ENCODE measurements at regions not wholly inside any gene's neighbourhood (a gene's known extent, or its start where the extent isn't known, plus 50 kb on each side); places are given as distances from the start of the nearest gene placed in this dataset.
"Not testable (repeated sequence)": the region's sequence is repeated elsewhere in the genome, so short reads cannot be mapped to it uniquely, and the experiment has no call there.

DNA sequence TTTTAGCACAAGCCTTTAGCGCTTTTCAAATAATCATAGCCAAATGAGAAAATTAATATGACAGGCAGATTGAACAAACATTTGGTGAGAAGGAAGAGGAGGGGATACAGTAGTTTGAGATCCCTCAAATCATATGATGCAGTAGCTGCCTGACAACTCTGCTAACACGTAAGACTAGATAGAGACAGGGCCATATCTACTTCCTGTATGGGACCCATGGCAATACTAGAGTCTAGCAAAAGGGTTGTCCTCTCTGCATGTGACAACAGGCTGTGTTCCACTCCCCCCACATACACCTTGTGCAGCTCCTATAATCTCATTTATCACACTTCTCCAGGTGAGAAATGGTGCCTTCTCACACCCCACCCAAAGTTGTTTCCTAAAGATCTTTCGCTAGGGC, 106.3 kb upstream of the NBPF26 start:
- not testable (repeated sequence) for DNase-seq (ENCODE audit: low spot score)

DNA sequence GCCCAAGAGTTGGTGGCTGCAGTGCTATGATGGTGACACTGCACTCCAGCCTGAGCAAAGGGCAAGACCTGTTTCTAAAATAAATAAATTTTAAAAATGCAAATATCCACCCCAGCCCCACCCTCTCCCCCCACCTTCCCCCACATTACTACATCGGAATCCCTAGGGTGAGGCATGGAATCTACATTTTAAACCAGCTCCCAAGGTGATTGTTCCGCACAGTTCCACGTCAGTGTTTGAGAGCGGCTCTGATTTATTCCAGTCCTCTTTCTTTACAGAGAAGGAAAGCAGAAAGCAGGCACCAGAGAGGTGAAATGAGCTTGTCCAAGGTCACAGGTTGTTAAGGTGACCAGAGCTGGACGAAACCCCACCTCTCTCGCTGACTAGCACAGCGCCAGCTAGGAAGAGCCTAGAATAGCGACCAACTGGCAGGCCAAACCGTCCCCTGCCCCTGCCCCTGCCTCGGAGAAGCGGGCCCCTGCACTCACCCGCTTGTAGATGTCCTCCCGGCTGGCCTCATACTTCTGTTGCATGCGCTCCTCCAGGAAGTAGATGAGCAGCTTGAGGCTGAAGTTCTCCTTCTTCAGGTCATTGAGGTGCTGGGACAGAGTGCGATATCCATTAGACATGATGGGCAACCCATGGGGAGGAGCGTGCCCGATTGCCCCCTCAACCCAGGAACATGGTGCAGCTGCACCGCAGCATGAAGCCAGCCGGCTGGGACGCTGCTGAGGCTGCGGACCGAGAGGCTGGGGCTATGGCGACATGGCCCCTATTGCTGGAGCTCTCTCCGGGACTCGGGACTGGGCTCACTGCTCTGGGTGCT, 103.7 kb upstream of the NBPF26 start:
- not testable (repeated sequence) for DNase-seq (ENCODE audit: low spot score)

DNA sequence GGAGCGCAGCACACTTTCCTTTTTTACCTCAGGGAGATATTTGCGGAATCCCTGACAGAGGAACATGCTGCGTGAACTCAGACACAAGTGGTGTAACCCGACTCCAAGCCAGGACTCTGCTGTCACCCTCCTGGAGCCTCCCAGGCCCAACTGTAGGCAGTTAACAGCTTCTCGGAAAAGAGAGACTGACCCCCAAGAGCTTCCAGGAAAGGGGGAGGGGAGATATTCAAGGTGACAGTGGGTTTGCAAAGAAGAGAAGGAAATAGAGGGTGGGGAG, 103.1 kb upstream of the NBPF26 start:
- DNase-seq (ENCODE audit: low spot score) = not testable (repeated sequence)

DNA sequence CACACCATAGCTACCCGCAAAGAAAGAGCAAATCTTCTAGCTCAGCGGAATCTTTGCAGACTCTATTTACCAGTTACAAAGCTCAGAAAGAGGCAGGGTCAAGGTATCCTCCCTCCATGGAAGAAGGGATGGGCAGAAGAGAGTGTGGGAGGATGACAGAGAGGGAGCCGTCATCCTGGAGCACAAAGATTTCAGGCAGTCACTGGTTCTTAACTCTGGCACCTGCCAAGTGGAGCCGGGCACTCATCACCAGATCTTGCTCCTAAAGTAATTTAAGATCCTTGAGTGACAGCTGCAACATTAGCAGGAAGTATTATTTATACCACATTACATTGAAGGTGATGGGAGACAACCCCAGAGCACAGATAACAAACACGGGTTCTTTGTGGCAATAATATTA, 102.5 kb upstream of the NBPF26 start:
- not testable (repeated sequence) for DNase-seq (ENCODE audit: low spot score)

DNA sequence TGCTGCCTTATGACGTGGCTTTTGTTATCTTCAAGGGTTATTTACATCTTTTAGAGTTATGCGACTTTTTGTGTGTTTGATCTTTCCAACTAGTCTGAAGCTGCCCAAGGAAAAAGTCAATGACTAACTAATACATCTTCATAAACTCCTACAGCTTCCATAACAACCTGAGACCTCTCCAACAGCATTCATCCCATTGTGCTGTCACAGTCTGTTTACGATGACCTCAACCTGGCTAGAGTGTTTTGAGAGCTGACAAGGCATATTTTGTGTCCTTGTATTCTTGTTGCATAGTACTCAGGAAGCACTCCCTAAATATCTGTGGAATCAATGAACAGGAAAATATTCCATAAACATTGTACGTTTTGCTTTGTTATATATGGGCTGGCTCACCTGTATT, 100.2 kb upstream of the NBPF26 start:
- DNase-seq (ENCODE audit: low spot score) = not testable (repeated sequence)

DNA sequence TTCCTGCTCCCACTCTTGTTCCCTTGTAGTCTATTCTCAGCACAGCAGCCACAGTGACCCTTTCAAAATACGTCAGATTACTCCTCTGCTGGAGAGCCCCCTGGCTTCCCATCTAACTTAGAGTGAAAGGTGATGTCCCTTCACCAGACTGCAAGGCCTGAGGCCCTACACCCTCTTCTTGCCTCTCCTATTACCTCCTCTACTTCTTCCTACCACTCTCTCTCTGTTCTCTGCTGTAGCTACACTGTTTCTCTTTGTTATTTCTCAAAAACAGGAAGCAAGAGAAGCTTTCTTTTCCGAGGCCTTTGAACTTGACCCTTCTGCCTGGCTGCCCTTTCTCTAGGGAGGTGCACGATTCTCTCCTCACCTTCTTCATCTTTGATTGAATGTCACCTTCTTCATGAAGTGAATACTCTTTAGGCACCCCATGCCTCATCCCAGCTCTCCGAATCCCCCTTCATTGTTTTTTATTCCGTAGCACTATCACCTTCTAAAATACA, 99.1 kb upstream of the NBPF26 start:
- not testable (repeated sequence) for DNase-seq (ENCODE audit: low spot score)

DNA sequence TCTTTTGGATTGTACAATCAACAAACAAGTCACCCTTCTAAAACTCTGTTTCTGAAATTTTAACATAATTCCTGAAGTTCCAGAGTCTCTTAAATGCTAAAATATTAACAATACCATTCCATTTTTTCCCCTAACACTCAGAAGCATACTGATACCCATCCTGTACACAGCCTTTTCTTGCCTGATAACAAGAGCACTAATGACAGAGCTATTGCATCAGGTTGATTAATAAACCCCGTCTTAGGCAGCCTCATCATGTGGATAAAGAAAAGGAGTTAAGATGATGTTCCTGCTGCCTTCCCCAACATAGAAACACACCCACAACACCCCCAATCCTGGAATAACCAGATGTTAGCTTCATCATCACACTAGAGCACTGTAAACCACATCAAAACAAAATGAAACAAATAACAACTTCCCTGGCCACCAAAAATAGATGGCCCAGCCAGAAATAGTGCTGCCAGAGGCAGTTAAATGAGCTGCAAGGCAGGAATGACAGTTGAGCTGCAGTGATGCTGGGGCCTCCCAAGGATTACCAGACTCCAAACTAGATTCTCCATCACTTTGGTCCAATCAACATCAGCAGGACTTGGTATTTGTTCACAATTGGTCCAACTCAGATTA, 93.8 kb upstream of the NBPF26 start:
- not testable (repeated sequence) for DNase-seq (ENCODE audit: low spot score)

DNA sequence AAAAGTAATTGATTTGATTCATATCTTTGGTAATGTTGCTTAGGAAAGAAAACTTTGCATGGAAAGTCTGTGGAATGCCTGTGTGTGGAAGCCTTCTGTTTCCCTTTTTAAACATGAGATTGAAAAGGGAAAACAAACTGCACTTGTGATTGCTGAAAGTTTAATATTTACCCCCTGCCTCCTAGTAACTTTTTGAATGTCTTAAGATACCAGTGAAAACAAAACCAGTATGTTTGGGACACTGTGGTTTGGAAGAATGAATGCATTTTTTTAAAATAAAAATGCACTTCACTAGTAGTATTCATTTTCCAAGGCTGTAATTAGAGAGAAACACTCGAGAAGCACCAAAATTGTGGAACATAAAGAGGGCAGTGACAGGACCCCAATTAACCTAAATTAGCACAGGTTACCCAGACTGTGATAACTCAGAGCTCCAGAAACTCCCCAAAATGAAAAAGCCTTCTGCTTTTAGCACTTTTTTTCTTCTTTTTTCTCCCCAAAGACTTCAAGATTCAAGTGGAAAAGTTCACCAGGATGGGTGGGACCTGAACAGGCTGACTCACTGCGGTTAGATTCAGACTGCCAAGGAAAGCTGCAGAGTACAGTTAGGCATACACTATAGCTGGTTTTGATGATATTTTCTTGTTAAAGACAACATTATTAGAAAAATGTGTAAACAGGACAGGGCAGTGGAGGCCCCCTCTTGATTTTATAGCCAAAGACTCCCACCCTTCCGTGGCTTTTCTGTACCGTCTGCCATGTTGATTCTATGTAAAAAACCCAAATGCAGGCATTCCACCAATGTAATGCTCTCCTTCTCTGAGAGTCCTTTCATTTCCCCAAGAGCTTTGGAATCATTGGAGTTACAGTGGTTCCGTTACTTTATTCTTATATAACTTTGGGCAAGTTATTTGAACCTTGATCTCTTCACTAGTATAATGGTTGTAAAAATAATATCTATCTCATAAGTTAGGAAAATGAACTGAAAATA, 88.6 kb upstream of the NBPF26 start:
- not testable (repeated sequence) for DNase-seq (ENCODE audit: low spot score)

DNA sequence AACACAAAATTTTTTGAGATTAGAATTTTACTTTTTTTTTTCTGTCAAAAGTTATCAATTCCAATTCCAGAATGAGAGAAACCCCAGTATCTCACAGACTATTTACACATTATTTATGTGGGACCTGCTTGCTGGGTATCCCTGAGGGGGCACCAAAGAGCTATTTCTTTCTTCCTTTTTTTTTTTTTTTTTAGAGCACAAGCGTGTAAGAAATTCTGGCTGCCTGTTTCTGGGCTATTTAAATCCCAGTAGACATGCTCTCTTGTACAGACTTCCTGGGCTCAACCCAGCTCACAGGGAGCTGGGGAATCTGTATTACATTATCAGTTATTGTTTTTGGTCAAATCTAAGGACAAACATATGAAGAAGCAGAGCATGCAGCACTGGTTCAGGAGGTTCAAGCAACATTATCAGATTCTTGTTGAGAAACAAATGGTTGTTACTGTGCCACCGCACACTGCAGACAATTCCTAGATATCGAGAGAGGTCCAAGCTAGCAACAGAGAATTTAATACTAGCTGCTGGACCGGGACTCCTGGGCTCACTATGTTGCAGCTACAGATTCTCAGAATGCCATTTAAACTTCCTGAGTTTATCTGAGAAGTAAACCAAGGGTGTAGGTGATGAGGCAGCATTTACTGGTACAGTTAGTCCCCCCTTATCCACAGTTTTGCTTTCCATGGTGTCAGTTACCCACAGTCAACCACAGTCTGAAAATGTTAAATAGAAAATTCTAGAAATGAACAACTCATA, 83.3 kb upstream of the NBPF26 start:
- not testable (repeated sequence) for DNase-seq (ENCODE audit: low spot score)

DNA sequence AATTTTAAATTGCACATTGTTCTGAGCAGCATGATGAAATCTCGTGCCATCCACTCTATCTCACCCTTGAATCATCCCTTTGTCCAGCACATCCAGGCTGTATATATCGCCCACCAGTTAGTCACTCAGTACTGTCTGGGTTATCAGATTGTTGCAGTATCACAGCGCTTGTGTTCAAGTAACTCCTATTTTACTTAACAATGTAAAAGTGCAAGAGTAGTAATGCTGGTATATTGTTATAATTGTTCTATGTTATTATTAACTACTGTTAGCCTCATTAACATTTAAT, 82.8 kb upstream of the NBPF26 start:
- DNase-seq (ENCODE audit: low spot score) = not testable (repeated sequence)

DNA sequence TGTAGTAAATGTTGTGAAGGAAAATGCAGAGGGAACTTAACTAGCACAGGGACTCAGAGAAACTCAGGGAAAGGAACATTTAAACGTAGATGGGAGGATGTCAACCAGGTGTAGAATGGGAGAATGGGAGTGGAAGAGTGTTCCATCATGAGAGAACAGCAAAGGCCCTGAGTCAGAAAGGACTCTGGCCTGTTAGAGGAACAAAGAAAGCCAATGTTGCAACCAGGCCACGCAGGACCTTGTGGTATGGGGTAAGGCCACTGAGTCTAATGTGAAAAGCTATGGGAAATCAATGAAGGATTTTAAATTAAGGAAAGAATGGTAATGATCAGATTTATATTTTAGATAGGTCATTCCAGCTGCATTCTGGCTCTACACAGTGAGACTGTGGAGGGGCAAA, 76.6 kb upstream of the NBPF26 start:
- not testable (repeated sequence) for DNase-seq (ENCODE audit: low spot score)

DNA sequence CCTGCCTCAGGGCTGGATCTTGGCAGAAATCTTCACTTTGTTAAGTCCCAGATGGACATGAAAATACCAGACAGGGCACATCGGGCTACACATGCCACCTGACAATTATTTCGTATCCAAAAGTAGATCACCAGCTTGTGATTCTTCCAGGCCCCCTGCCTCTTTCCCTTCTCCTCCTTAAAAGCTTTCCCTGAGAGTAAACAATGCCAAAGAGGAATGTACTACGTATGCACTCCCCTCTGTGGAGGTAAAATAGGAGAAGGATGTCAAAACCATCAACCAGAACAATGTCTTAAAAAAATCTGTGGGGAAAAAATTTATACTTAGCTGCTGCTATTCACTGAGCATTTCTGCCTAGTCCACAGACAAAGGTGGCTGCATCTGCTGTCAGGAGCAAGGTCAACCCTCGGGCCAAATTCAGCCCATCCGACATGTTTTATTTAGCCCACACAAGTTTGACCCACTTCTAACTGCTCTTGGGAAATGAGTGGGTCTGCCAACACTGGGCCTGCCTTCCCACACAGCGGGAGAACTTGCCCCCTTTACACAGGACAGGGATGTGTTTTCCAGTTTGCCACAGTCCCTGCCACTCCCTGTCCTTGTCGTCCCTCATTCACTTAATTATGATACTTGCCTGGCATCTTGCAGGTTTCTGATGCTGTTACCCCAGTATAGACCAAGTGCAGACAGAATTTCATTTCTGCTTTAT, 74.7 kb upstream of the NBPF26 start:
- not testable (repeated sequence) for DNase-seq (ENCODE audit: low spot score)

DNA sequence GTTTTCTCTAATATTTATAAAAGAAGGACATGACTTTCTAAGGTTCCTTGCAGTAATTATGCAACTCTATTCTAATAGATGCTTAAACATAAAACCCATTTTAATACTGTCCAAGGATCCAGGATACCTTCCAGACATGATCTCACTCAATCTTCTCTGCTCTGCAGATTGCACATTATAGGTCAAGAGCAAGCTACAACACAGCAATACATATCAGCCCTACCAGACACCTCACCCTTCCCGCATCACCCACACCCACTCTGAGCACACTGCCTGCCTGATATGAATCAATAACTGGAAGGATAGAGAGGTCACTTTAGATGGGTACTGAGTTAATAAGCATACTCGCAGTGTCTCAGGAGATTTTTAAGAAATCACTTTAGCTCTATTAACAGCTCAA, 74.0 kb upstream of the NBPF26 start:
- not testable (repeated sequence) for DNase-seq (ENCODE audit: low spot score)

DNA sequence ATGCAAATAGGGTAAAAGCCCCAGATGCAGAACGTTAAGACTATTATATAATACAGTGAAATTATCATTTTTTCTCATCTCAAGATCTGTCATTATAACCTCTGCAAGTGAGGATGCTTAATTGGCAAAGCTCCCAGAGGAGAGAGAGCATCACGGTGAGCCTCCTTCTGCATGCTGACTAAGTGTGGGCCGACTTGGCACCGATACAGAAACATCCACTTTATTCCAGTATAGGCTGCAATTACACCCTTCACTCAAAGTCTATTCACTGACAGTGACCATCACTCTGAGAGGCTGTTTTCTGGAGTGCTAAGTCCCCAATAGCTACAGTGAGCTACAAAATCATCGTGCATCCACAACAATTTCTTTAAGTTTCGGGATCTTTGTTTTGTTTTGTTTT, 69.6 kb upstream of the NBPF26 start:
- DNase-seq (ENCODE audit: low spot score) = not testable (repeated sequence)

DNA sequence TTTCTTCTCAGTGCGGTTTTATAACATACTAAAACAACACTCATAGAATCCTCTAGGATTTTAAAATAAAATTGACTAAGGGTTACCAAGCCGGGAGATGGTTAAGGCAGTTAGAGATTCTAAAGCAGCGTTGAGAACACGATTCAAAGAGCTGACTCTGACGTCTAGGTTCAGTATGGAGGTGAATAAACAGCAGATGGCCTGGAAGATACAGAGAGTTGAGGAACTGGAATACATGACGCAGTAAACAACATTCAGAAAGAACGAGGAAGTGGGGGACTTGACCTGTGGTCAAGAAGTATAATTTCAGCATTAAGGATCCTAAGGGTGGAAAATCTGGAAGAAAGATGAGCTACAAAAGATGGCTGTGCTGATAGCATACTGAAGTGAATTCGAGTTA, 68.4 kb upstream of the NBPF26 start:
- not testable (repeated sequence) for DNase-seq (ENCODE audit: low spot score)

DNA sequence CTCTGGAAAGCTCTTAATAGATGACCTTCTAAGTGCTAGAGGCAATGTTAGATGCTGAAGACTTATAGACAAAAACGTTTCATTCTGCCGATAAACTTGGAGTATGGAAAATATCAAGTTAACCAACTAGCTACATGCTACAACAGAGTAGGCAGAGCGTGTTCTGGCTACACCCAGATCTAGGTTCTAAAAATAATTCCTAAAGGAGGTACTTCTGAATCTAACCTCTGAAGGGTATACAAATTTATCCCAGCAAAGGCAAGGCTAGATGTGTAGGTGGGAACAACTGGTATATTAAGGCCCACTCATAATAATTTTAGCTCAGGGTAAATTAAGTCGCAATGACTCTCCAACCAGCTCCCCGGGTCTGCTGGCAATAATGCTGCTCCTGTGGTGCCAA, 67.6 kb upstream of the NBPF26 start:
- not testable (repeated sequence) for DNase-seq (ENCODE audit: low spot score)

DNA sequence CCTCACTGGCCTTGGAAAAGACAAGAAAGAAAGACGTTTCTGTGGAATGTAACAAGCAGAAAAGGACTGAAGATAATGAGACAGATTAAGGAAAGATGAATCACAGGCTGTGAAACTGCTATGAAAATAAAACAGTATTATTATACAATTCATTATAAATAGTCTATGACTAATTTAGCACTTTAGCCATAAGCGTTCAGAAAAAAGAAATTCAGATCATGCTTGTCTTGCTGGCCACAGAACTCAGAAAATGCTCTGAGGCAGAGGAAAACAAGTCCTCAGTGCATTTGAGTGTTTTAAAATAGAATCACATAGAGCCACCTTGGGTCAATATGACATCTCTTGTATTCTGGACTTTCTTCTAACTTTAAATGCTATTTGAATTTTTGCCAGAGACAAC, 65.9 kb upstream of the NBPF26 start:
- not testable (repeated sequence) for DNase-seq (ENCODE audit: low spot score)

DNA sequence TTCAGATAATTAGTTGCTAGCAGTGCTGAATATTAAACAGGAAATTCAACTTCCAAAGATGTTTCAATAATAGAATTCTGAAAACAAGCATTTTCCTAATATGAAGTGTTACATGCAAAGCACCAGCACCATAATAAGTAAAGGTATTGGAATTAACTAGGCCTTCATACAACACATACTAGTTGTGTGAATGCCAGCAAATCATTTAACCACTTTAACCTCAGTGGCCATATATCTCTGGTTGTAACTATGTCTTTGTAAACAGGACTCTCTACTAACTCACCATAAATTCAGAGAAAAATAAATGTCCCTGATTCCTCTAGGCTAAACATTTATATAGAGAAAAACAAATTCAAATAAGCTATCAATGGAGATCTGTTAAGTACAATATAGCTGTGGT, 65.1 kb upstream of the NBPF26 start:
- DNase-seq (ENCODE audit: low spot score) = not testable (repeated sequence)

DNA sequence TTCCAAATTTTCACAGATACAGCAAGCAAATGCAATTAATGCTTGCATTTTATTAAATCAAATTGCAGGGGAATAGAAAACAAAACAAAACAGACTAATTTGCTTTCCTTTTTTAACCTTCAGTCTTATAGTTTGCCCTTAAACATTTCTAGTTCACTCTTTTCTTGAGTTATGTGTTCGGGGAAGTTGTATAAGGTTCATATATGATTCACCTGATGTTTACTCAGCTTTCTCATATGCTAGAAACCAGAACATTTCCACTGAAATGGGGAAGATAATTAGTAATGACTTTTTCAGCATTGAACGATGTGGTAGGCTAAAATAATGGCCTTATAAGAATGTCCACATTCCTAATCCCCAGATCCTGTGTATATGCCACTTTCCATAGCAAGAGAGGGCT, 64.6 kb upstream of the NBPF26 start:
- DNase-seq (ENCODE audit: low spot score) = not testable (repeated sequence)

DNA sequence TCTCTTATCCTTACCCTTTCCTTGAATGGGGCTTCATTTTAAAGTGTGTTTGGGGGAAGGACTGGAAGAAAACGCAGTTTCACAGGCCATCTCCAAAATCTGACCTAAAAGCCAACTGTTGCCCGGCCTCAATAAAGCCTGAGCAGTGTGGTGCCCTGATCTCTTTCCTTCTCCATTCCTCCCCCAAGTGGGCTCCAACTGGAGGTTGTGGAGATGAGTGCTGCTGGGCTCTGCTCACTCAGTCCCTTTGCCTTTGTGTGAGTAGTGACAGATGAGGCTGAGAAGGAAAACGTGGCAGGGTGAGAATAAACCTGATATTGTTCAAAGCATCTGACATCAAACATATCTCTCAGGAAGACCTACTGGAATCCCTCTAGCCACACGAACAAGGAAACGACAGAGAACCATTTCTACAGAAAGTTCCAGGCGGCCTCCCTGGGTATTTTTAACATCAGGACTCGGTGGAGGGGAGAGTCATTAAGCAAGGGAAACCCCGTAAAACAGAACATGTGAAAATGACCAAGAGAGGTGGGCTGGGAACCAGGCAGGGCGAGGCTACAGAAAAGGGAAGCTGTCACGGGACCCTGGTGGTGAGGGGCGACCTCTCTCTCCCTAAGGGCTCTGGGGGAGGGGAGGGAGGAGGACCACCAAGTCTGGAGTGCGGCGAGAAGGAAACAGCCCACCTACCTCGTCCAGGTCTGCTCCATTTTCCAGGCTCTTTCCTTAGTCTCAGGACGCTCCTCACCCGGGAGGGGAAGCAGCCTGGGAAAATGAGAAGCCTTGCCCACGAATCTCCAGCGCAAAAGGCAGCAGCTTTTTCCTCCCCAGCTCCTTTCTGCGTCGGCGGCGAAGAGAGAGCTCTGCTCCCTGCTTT, 59.1 kb upstream of the NBPF26 start:
- not testable (repeated sequence) for DNase-seq (ENCODE audit: low spot score)
